HEK293 (cell line): ENCODE measurements at regions not wholly inside any gene's neighbourhood (a gene's known extent, or its start where the extent isn't known, plus 50 kb on each side); places are given as distances from the start of the nearest gene placed in this dataset.

Source experiments
- CTCF ChIA-PET: fragments of 350-600 bp; formaldehyde crosslinking; extraction: SDS; loops from one replicate; lab custom pipeline; 2021; ENCODE audit warnings: antibody characterized with exemption; lab: Yijun Ruan, JAX
- POLR2A ChIA-PET: fragments of 300-600 bp; formaldehyde crosslinking; extraction: SDS; loops from one replicate; lab custom pipeline; 2020; ENCODE audit warnings: antibody characterized with exemption, inconsistent platforms; lab: Yijun Ruan, JAX
- H3K27ac ChIP-seq: fragments of 200-500 bp; sonication (Bioruptor generic); 2 replicates; pipeline ENCODE4 v1.5.1; 2014; ENCODE audit warnings: low read depth, low read length, control low read depth, inconsistent platforms; ENCODE audit errors: extremely low read depth
- H3K36me3 ChIP-seq, 2 experiments: fragments of 200-500 bp in 1 of 2; sonication (Bioruptor generic) in 1 of 2; 1 replicate in 1 of 2; 2 replicates in 1 of 2; pipeline ENCODE4 v1.5.1; 2014 to 2017; ENCODE audit warnings: inconsistent platforms in 2 of 2, low read length in 2 of 2; ENCODE audit not compliant: control insufficient read depth in 2 of 2, insufficient read depth in 1 of 2
- H3K4me1 ChIP-seq: fragments of 200-500 bp; sonication (Bioruptor generic); 2 replicates; pipeline ENCODE4 v1.5.1; 2014; ENCODE audit warnings: mild to moderate bottlenecking, low read length, inconsistent platforms; ENCODE audit not compliant: control insufficient read depth, insufficient read depth
- H3K4me3 ChIP-seq: 2 replicates; pipeline ENCODE4 v1.5.1; 2011; ENCODE audit warnings: low read depth, mild to moderate bottlenecking, control low read depth, low read length, moderate library complexity
- H3K9me3 ChIP-seq: fragments of 200-500 bp; sonication (Bioruptor generic); 2 replicates; pipeline ENCODE4 v1.5.1; 2014; ENCODE audit warnings: low read depth, low read length, inconsistent platforms; ENCODE audit not compliant: control insufficient read depth, insufficient read depth
- KLF17 ChIP-seq: fragments of 450-650 bp; formaldehyde crosslinking; IDR thresholded peaks from 2 replicates; pipeline ENCODE4 v1.5.1; 2016; ENCODE audit warnings: missing biosample characterization, missing genetic modification characterization
- PRDM1 ChIP-seq: fragments of 450-650 bp; formaldehyde crosslinking; IDR thresholded peaks from 2 replicates; pipeline ENCODE4; 2016; ENCODE audit warnings: missing biosample characterization, missing genetic modification characterization
- PRDM2 ChIP-seq: fragments of 450-650 bp; formaldehyde crosslinking; IDR thresholded peaks from 2 replicates; pipeline ENCODE4 v1.5.1; 2016; ENCODE audit warnings: missing biosample characterization, missing genetic modification characterization, borderline replicate concordance
- ZBTB49 ChIP-seq: fragments of 450-650 bp; formaldehyde crosslinking; IDR thresholded peaks from 2 replicates; pipeline ENCODE4 v1.5.1; 2016; ENCODE audit warnings: missing biosample characterization, missing genetic modification characterization, low read depth
- ZBTB7A ChIP-seq: fragments of 450-650 bp; formaldehyde crosslinking; IDR thresholded peaks from 2 replicates; pipeline ENCODE4 v1.5.1; 2016; ENCODE audit warnings: low read depth, missing biosample characterization, missing genetic modification characterization
- ZNF112 ChIP-seq: fragments of 450-650 bp; formaldehyde crosslinking; IDR thresholded peaks from 2 replicates; pipeline ENCODE4 v1.5.0; 2017; ENCODE audit warnings: missing biosample characterization, missing genetic modification characterization
- ZNF202 ChIP-seq: fragments of 450-650 bp; formaldehyde crosslinking; IDR thresholded peaks from 2 replicates; pipeline ENCODE4 v1.5.1; 2016; ENCODE audit warnings: missing biosample characterization, missing genetic modification characterization, borderline replicate concordance
- ZNF292 ChIP-seq: fragments of 450-650 bp; formaldehyde crosslinking; IDR thresholded peaks from 2 replicates; pipeline ENCODE4 v1.5.1; 2016; ENCODE audit warnings: low read depth, missing biosample characterization, missing genetic modification characterization, borderline replicate concordance
- ZNF394 ChIP-seq: fragments of 450-650 bp; formaldehyde crosslinking; IDR thresholded peaks from 2 replicates; pipeline ENCODE4 v1.5.1; 2016; ENCODE audit warnings: missing biosample characterization, missing genetic modification characterization, mild to moderate bottlenecking, moderate library complexity, borderline replicate concordance
- ZNF501 ChIP-seq: fragments of 450-650 bp; formaldehyde crosslinking; IDR thresholded peaks from 2 replicates; pipeline ENCODE4 v1.5.1; 2016; ENCODE audit warnings: missing biosample characterization, missing genetic modification characterization
- ZNF529 ChIP-seq: fragments of 450-650 bp; formaldehyde crosslinking; IDR thresholded peaks from 2 replicates; pipeline ENCODE4 v1.5.1; 2017; ENCODE audit warnings: missing genetic modification characterization, missing biosample characterization; ENCODE audit not compliant: insufficient replicate concordance
- ZNF548 ChIP-seq: fragments of 450-650 bp; formaldehyde crosslinking; IDR thresholded peaks from 2 replicates; pipeline ENCODE4 v1.5.1; 2016; ENCODE audit warnings: missing biosample characterization, missing genetic modification characterization
- ZNF561 ChIP-seq: fragments of 450-650 bp; IDR thresholded peaks from 2 replicates; pipeline ENCODE4 v1.5.1; 2018; ENCODE audit warnings: missing biosample characterization, missing genetic modification characterization, borderline replicate concordance
- ZNF658 ChIP-seq: fragments of 450-650 bp; formaldehyde crosslinking; IDR thresholded peaks from 2 replicates; pipeline ENCODE4; 2016; ENCODE audit warnings: missing biosample characterization, missing genetic modification characterization
- ZNF692 ChIP-seq: fragments of 450-650 bp; formaldehyde crosslinking; IDR thresholded peaks from 2 replicates; pipeline ENCODE4 v1.5.1; 2016; ENCODE audit warnings: missing biosample characterization, missing genetic modification characterization
- ZNF768 ChIP-seq: fragments of 450-650 bp; formaldehyde crosslinking; IDR thresholded peaks from 2 replicates; pipeline ENCODE4 v1.5.1; 2018; ENCODE audit warnings: missing biosample characterization, mild to moderate bottlenecking, missing genetic modification characterization

DNA sequence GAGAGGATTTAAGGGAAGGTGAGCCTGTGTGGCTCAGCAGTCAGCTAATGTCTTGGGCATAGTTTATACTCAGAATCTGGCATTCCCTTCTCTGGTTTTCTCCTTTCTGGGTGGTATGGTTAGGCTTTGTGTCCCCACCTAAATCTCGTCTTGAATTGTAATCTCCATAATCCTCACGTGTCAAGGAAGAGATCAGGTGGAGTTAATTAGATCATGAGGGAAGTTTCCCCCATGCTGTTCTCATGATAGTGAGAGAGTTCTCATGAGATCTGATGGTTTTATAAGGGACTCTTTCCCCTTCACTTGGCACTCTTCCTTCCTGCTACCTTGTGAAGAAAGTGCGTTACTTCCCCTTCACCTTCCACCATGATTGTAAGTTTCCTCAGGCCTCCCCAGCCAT is 169.8 kb upstream of the PELI2 start (continued):
- TF ChIP-seq ZNF548 (tag by site-specific recombination) (no peak), ZNF561 (no peak), ZNF202 (tag by site-specific recombination) (no peak), ZNF112 (tag by site-specific recombination) (no peak), ZBTB7A (tag by site-specific recombination) (no peak), PRDM2 (tag by site-specific recombination) (no peak), ZNF692 (tag by site-specific recombination) (no peak)

DNA sequence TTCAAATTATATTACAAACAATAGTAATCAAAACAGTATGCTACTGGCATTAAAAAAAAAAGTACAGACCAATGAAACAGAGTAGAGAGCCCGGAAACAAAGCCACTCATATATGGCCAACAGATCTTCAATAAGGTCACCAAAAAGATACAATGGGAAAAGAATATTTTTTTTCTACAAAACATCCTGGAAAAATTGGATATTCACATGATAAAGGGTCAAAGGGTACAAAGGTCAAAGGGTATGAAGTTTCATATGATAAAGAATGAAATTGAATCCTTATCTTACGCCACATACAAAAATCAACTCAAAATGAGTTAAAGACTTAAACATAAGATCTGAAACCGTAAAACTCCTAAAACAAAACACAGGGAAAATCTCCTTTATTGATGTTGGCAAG is 168.5 kb upstream of the PELI2 start:
- TF ChIP-seq ZNF501 (tag by site-specific recombination) (no peak), ZNF394 (tag by site-specific recombination) (no peak), PRDM1 (no peak)
- no peak overlapping the region for H3K27ac ChIP-seq
- no peaks in the 10 kb centered on the region for H3K4me1 ChIP-seq
- H3K4me3 ChIP-seq: no peak overlapping the region
- H3K9me3 ChIP-seq: no peaks in the 10 kb centered on the region
- H3K36me3 ChIP-seq: no peaks in the 10 kb centered on the region
- ChIA-PET POLR2A (no interaction called here), CTCF (interaction anchor here (0.7 kb wide), 1 partner anchor 345 kb away, joined by 3 read pairs; no protein-coding TSS in a partner anchor)

GRCh38 chr14:55950135-55950534 is 168.1 kb upstream of the PELI2 start:
- Histone ChIP-seq H3K27ac (no peak overlapping the region), H3K36me3 (no peaks in the 10 kb centered on the region), H3K4me1 (no peaks in the 10 kb centered on the region), H3K4me3 (no peak overlapping the region), H3K9me3 (no peaks in the 10 kb centered on the region)
- ChIA-PET CTCF (interaction anchor here (0.7 kb wide), 1 partner anchor 344 kb away, joined by 3 read pairs; no protein-coding TSS in a partner anchor), POLR2A (no interaction called here)
- no peak for TF ChIP-seq ZBTB49 (tag by site-specific recombination)
- no peak for TF ChIP-seq PRDM2 (tag by site-specific recombination)
- TF ChIP-seq ZNF658 (tag by site-specific recombination): no peak
- no peak for TF ChIP-seq KLF17 (tag by site-specific recombination)
- TF ChIP-seq ZNF529 (tag by site-specific recombination): no peak
- no peak for TF ChIP-seq ZNF292 (tag by site-specific recombination)
- TF ChIP-seq ZNF768: no peak
